Endothelial cell (in vitro differentiated cells): ENCODE measurements at regions not wholly inside any gene's neighbourhood (a gene's known extent, or its start where the extent isn't known, plus 50 kb on each side); places are given as distances from the start of the nearest gene placed in this dataset.

Experiments
- DNase-seq: peaks from one replicate; pipeline ENCODE4 v3.0.0; 2021; ENCODE audit warnings: low spot score
- H3K27ac Mint-ChIP-seq: one replicate; pipeline ENCODE4 v1.8.0; 2021; ENCODE audit warnings: mixed read lengths, inconsistent platforms; ENCODE audit not compliant: unreplicated experiment
- H3K27me3 Mint-ChIP-seq: one replicate; pipeline ENCODE4 v1.8.0; 2021; ENCODE audit warnings: mild to moderate bottlenecking, moderate library complexity, mixed read lengths, inconsistent platforms; ENCODE audit not compliant: unreplicated experiment
- H3K36me3 Mint-ChIP-seq: one replicate; pipeline ENCODE4 v1.8.0; 2021; ENCODE audit warnings: mild to moderate bottlenecking, low read depth, mixed read lengths, inconsistent platforms; ENCODE audit not compliant: unreplicated experiment
- H3K4me1 Mint-ChIP-seq: one replicate; pipeline ENCODE4 v1.8.0; 2021; ENCODE audit warnings: mild to moderate bottlenecking, mixed read lengths, inconsistent platforms; ENCODE audit not compliant: unreplicated experiment
- H3K4me3 Mint-ChIP-seq: one replicate; pipeline ENCODE4 v1.8.0; 2021; ENCODE audit warnings: mild to moderate bottlenecking, mixed read lengths, inconsistent platforms; ENCODE audit not compliant: unreplicated experiment
- H3K9me3 Mint-ChIP-seq: one replicate; pipeline ENCODE4 v1.8.0; 2021; ENCODE audit warnings: mixed read lengths, inconsistent platforms; ENCODE audit not compliant: unreplicated experiment
- CTCF ChIP-seq: fragments of 200-600 bp; sonication (generic); IDR thresholded peaks from one replicate; pipeline ENCODE4 v1.5.0; 2021; ENCODE audit warnings: antibody characterized with exemption; ENCODE audit not compliant: unreplicated experiment

- DNase-seq, result no peak
- no peak overlapping the region for H3K4me3 Mint-ChIP-seq
- H3K9me3 Mint-ChIP-seq, result no peaks in the 10 kb centered on the region
- no peak for TF ChIP-seq CTCF
- H3K4me1 Mint-ChIP-seq, result no peaks in the 10 kb centered on the region
- no peak overlapping the region for H3K27ac Mint-ChIP-seq
- H3K36me3 Mint-ChIP-seq, result no peaks in the 10 kb centered on the region
- no peaks in the 10 kb centered on the region for H3K27me3 Mint-ChIP-seq
Measured at GRCh38 chr3:168983046-168983445, 680.5 kb downstream of the MECOM start.

- DNase-seq, result no peak
- H3K27ac Mint-ChIP-seq, result no peak overlapping the region
- H3K4me1 Mint-ChIP-seq, result no peaks in the 10 kb centered on the region
- no peaks in the 10 kb centered on the region for H3K27me3 Mint-ChIP-seq
- no peaks in the 10 kb centered on the region for H3K9me3 Mint-ChIP-seq
- no peak overlapping the region for H3K4me3 Mint-ChIP-seq
- H3K36me3 Mint-ChIP-seq, result no peaks in the 10 kb centered on the region
- no peak for TF ChIP-seq CTCF
Measured at GRCh38 chr3:168981396-168981795, 682.1 kb downstream of the MECOM start.

GRCh38 chr3:168977716-168978374 lies 685.7 kb downstream of the MECOM start:
- H3K9me3 Mint-ChIP-seq, result no peaks in the 10 kb centered on the region
- no peak for TF ChIP-seq CTCF
- no peak for DNase-seq
- H3K27me3 Mint-ChIP-seq, result no peaks in the 10 kb centered on the region
- H3K4me1 Mint-ChIP-seq, result no peaks in the 10 kb centered on the region
- no peak overlapping the region for H3K4me3 Mint-ChIP-seq
- H3K27ac Mint-ChIP-seq, result no peak overlapping the region
- no peaks in the 10 kb centered on the region for H3K36me3 Mint-ChIP-seq

- H3K4me3 Mint-ChIP-seq, result no peak overlapping the region
- H3K27me3 Mint-ChIP-seq, result no peaks in the 10 kb centered on the region
- no peaks in the 10 kb centered on the region for H3K36me3 Mint-ChIP-seq
- no peaks in the 10 kb centered on the region for H3K9me3 Mint-ChIP-seq
- no peaks in the 10 kb centered on the region for H3K4me1 Mint-ChIP-seq
- no peak overlapping the region for H3K27ac Mint-ChIP-seq
- no peak for DNase-seq
- no peak for TF ChIP-seq CTCF
Measured at GRCh38 chr3:168976969-168977368, 686.5 kb downstream of the MECOM start.

GRCh38 chr3:168975576-168975975 lies 687.9 kb downstream of the MECOM start:
- Mint-ChIP-seq H3K27ac (no peak overlapping the region), H3K4me1 (no peaks in the 10 kb centered on the region), H3K9me3 (no peaks in the 10 kb centered on the region), H3K4me3 (no peak overlapping the region), H3K36me3 (no peaks in the 10 kb centered on the region), H3K27me3 (no peaks in the 10 kb centered on the region)
- no peak for DNase-seq
- TF ChIP-seq CTCF, result no peak
